K562 (cell line): ENCODE measurements at regions not wholly inside any gene's neighbourhood (a gene's known extent, or its start where the extent isn't known, plus 50 kb on each side); places are given as distances from the start of the nearest gene placed in this dataset.

ENCODE experiments used
- ATAC-seq: fragments of 200-7000 bp; cut with Tn5 transposase; 3 replicates; pipeline ENCODE4 v1.9.1; 2020; ENCODE audit warnings: moderate library complexity
- BruUV-seq: library from RNA; stranded (reverse); fragments of 400-500 nt; replicated peaks from 2 replicates; lab custom pipeline; 2021; lab: Mats Ljungman, UMichigan
- CTCF ChIA-PET: fragments of 300-600 bp; formaldehyde crosslinking; extraction: SDS; loops from one replicate; lab custom pipeline; 2021; ENCODE audit warnings: low intra/inter-chr PET ratio; lab: Yijun Ruan, JAX
- POLR2A ChIA-PET: fragments of 300-600, 350-650 bp; sonication (Branson Sonifier 250); formaldehyde crosslinking; extraction: SDS; loops from one replicate; lab custom pipeline; 2021; ENCODE audit warnings: antibody characterized with exemption, inconsistent platforms; lab: Yijun Ruan, JAX
- DNase-seq, 4 experiments: peaks; one replicate each; pipeline versions ENCODE4 v3.0.0 to v3.0.0-alpha.2; 2011 to 2018; ENCODE audit warnings: low spot score in 3 of 4, mixed read lengths in 3 of 4; ENCODE audit errors: extremely low read depth in 1 of 4
- FAIRE-seq: peaks from 2 replicates; lab custom pipeline; 2011; peaks lifted over from hg19 to GRCh38; lab: Jason Lieb, UNC
- H2AFZ ChIP-seq: 2 replicates; pipeline ENCODE4 v1.6.0; 2011; ENCODE audit warnings: low read depth, low read length, control low read depth, inconsistent platforms
- H3K27ac ChIP-seq: fragments of 200-600 bp; 3 replicates; pipeline ENCODE4 v1.8.0; 2011; ENCODE audit warnings: low read depth, mild to moderate bottlenecking, control low read depth, inconsistent platforms, low read length, moderate library complexity, mixed read lengths; ENCODE audit errors: extremely low read depth
- H3K27me3 ChIP-seq, 2 experiments: fragments of 300-600 bp in 1 of 2; 2 replicates in 1 of 2; 3 replicates in 1 of 2; pipeline versions ENCODE4 v1.6.0 to v1.8.0; 2011; ENCODE audit warnings: inconsistent platforms in 2 of 2, low read length in 2 of 2, mild to moderate bottlenecking in 1 of 2, mixed read lengths in 1 of 2, moderate library complexity in 1 of 2; ENCODE audit not compliant: control insufficient read depth in 2 of 2, insufficient read depth in 2 of 2
- H3K36me3 ChIP-seq: fragments of 300-600 bp; 3 replicates; pipeline ENCODE4 v1.8.0; 2011; ENCODE audit warnings: mild to moderate bottlenecking, low read length, inconsistent platforms; ENCODE audit not compliant: control insufficient read depth, insufficient read depth
- H3K4me1 ChIP-seq, 2 experiments: fragments of 200-600 bp in 1 of 2; replicated peaks in 1 of 2; 2 replicates in 1 of 2; 3 replicates in 1 of 2; pipeline versions ENCODE4 v1.5.1 to v1.8.0; 2011; ENCODE audit warnings: inconsistent platforms in 2 of 2, low read length in 2 of 2, mild to moderate bottlenecking in 1 of 2, mixed read lengths in 1 of 2, moderate library complexity in 1 of 2; ENCODE audit not compliant: control insufficient read depth in 2 of 2, insufficient read depth in 2 of 2
- H3K4me2 ChIP-seq: 2 replicates; pipeline ENCODE4 v1.6.1; 2011; ENCODE audit warnings: low read length, control low read depth, inconsistent platforms, mixed read lengths; ENCODE audit not compliant: insufficient read depth
- H3K4me3 ChIP-seq: fragments of 200-600 bp; sonication (generic), shearing (Covaris generic); 2 replicates; pipeline ENCODE4 v1.5.1; 2016; ENCODE audit warnings: control low read depth, inconsistent platforms
- H3K79me2 ChIP-seq: fragments of 200-600 bp; 3 replicates; pipeline ENCODE4 v1.8.0; 2011; ENCODE audit warnings: low read length, inconsistent platforms; ENCODE audit not compliant: control insufficient read depth, insufficient read depth
- H3K9ac ChIP-seq, 2 experiments: 2 replicates each; pipeline versions ENCODE4 v1.6.0 to v1.6.1; 2011; ENCODE audit warnings: low read depth in 2 of 2, low read length in 2 of 2, control low read depth in 1 of 2, inconsistent platforms in 1 of 2, mild to moderate bottlenecking in 1 of 2, mixed read lengths in 1 of 2; ENCODE audit not compliant: insufficient read depth in 1 of 2
- H3K9me1 ChIP-seq: one replicate; pipeline ENCODE4 v1.6.0; 2011; ENCODE audit warnings: inconsistent platforms, mild to moderate bottlenecking, low read length, moderate library complexity; ENCODE audit not compliant: control insufficient read depth, insufficient read depth
- H3K9me3 ChIP-seq: replicated peaks from 2 replicates; pipeline ENCODE4 v1.5.1; 2011; ENCODE audit warnings: low read depth, low read length, inconsistent platforms; ENCODE audit not compliant: control insufficient read depth, insufficient read depth
- H4K20me1 ChIP-seq: replicated peaks from 2 replicates; pipeline ENCODE4 v1.6.1; 2011; ENCODE audit warnings: low read length, inconsistent platforms, mixed read lengths; ENCODE audit not compliant: control insufficient read depth, insufficient read depth
- NR3C1 ChIP-seq: sonication (generic); formaldehyde crosslinking; IDR thresholded peaks from 2 replicates; pipeline ENCODE4 v1.8.1; 2022; ENCODE audit warnings: missing genetic modification reagents
- SMARCE1 ChIP-seq: fragments of 450-650 bp; IDR thresholded peaks from 2 replicates; pipeline ENCODE4 v1.7.1; 2016; ENCODE audit warnings: mild to moderate bottlenecking
- ZKSCAN1 ChIP-seq: fragments of 150-350 bp; IDR thresholded peaks from 2 replicates; pipeline ENCODE4 v1.6.1; 2016; ENCODE audit warnings: low read depth, low read length
- ZNF140 ChIP-seq: fragments of 250-450 bp; sonication (Bioruptor Pico); IDR thresholded peaks from 2 replicates; pipeline ENCODE4 v1.8.0; 2021; ENCODE audit warnings: moderate library complexity, mild to moderate bottlenecking, inconsistent platforms
- WGBS: fragments of 100-300 bp; shearing (Covaris generic); methylation state at CpG from one replicate; pipeline ENCODE4 v1.1.6; 2016; ENCODE audit warnings: low coverage, mixed read lengths; ENCODE audit not compliant: insufficient coverage; ENCODE audit errors: missing lambda C conversion rate; 5-methylcytosine and 5-hydroxymethylcytosine counted together
- in situ Hi-C: fragments of 300-500 bp; cut with MboI; formaldehyde crosslinking; loops from 4 replicates; pipeline ENCODE4 v1.15.0; 2018; ENCODE audit warnings: inconsistent platforms, mixed read lengths
- intact Hi-C: fragments of 100-400 bp; cut with micrococcal nuclease; formaldehyde crosslinking; loops from 2 replicates; pipeline ENCODE4 v1.14.2; 2022
- TF ChIP-seq, protein P1 (sequence below), 2 experiments: fragments of 250-450 bp in 1 of 2; fragments of 450-650 bp in 1 of 2; sonication (Bioruptor Pico) in 1 of 2; IDR thresholded peaks; 2 replicates each; pipeline versions ENCODE4 v1.6.1 to v1.8.0; 2016 to 2021; ENCODE audit warnings: mild to moderate bottlenecking in 2 of 2, moderate library complexity in 2 of 2, missing compliant biosample characterization in 1 of 2, missing genetic modification characterization in 1 of 2
- TF ChIP-seq, protein P2 (sequence below): fragments of 250-450 bp; sonication (Bioruptor Pico); IDR thresholded peaks from 2 replicates; pipeline ENCODE4 v1.8.0; 2022; ENCODE audit warnings: inconsistent platforms

DNA sequence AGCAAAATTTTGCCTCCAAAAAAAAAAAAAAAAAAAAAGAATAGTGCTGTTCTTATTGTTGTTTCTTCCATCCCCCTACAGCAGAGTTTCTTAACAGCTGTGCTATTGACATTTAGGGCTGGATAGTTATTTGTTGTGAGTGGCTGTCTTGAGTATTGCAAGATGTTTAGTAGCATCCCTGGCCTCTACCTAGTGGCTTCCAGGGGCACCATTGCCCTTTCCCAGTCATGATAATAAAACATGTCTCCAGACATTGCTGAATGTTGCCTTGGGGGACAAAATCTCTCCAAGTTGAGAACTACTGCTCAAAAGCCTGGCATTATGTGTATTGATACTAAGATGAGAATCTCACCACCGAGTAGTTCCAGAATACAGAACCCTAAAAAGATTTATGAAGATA, 108.7 kb downstream of the PALM2AKAP2 start:
- FAIRE-seq (no peak), DNase-seq (no peak), ATAC-seq (no peak)
- no peaks in the 10 kb centered on the region for H4K20me1 ChIP-seq
- POLR2A ChIA-PET: interaction anchor here (0.6 kb wide), 1 partner anchor 219 kb away, joined by 3 read pairs; no protein-coding TSS in a partner anchor
- no peaks in the 10 kb centered on the region for H3K27me3 ChIP-seq
- no TSS peak for BruUV-seq
- H3K9me3 ChIP-seq: no peaks in the 10 kb centered on the region
- no peaks in the 10 kb centered on the region for H3K9me1 ChIP-seq
- no peaks in the 10 kb centered on the region for H3K36me3 ChIP-seq
- CTCF ChIA-PET: no interaction called here
- in situ Hi-C loops: no loop called here
- no peak overlapping the region for H3K27ac ChIP-seq
- 0% methylated on average over 1 of the region's 1 CpG for WGBS
- H3K4me1 ChIP-seq: no peaks in the 10 kb centered on the region
- TF ChIP-seq ZKSCAN1 (no peak), NR3C1 (no peak), ZNF140 (CRISPR knock-in tag) (no peak), SMARCE1 (no peak)
- TF ChIP-seq, protein P1, sequence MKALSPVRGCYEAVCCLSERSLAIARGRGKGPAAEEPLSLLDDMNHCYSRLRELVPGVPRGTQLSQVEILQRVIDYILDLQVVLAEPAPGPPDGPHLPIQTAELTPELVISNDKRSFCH (CRISPR knock-in tag; IDR thresholded peaks at IDR 0.05): no peak
- TF ChIP-seq, protein P1 (tag; IDR thresholded peaks at IDR 0.05): no peak
- TF ChIP-seq, protein P2, sequence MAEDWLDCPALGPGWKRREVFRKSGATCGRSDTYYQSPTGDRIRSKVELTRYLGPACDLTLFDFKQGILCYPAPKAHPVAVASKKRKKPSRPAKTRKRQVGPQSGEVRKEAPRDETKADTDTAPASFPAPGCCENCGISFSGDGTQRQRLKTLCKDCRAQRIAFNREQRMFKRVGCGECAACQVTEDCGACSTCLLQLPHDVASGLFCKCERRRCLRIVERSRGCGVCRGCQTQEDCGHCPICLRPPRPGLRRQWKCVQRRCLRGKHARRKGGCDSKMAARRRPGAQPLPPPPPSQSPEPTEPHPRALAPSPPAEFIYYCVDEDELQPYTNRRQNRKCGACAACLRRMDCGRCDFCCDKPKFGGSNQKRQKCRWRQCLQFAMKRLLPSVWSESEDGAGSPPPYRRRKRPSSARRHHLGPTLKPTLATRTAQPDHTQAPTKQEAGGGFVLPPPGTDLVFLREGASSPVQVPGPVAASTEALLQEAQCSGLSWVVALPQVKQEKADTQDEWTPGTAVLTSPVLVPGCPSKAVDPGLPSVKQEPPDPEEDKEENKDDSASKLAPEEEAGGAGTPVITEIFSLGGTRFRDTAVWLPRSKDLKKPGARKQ (CRISPR knock-in tag): no peak
- TF ChIP-seq, all 486 proteins: peak for 0
- no peaks in the 10 kb centered on the region for H3K79me2 ChIP-seq
- no peak overlapping the region for H3K4me2 ChIP-seq
- no peak overlapping the region for H2AFZ ChIP-seq
- no peak overlapping the region for H3K4me3 ChIP-seq
- no peak overlapping the region for H3K9ac ChIP-seq
- intact Hi-C loops: loop anchor here (10.0 kb wide), 1 partner anchor 324 kb away; no protein-coding TSS in a partner anchor
